HL-60 (cell line): ENCODE measurements at regions not wholly inside any gene's neighbourhood (a gene's known extent, or its start where the extent isn't known, plus 50 kb on each side); places are given as distances from the start of the nearest gene placed in this dataset.

Experiments
- DNase-seq, 2 experiments: peaks; one replicate each; pipeline ENCODE4 v3.0.0-alpha.2; 2010 to 2020; ENCODE audit warnings: low read depth in 1 of 2, low spot score in 1 of 2
- H3K27ac ChIP-seq: fragments of 250-450 bp; sonication (Bioruptor Pico); replicated peaks from 2 replicates; pipeline ENCODE4 v1.5.1; 2020; ENCODE audit warnings: mild to moderate bottlenecking, moderate library complexity
- H3K27me3 ChIP-seq: fragments of 250-450 bp; sonication (Bioruptor Pico); 2 replicates; pipeline ENCODE4 v1.5.1; 2021; ENCODE audit warnings: mild to moderate bottlenecking, moderate library complexity; ENCODE audit not compliant: insufficient read depth, poor library complexity, severe bottlenecking
- H3K4me3 ChIP-seq: replicated peaks from 2 replicates; pipeline ENCODE4 v1.5.1; 2011; ENCODE audit warnings: mild to moderate bottlenecking, control low read depth, low read length; ENCODE audit not compliant: insufficient read depth
- GABPA ChIP-seq: IDR thresholded peaks from 2 replicates; pipeline ENCODE4 v1.6.1; 2012; ENCODE audit warnings: low read depth
- POLR2AphosphoS5 ChIP-seq: IDR thresholded peaks from 2 replicates; pipeline ENCODE4 v1.6.1; 2012; ENCODE audit warnings: low read depth
- SPI1 ChIP-seq: IDR thresholded peaks from 2 replicates; pipeline ENCODE4 v1.6.1; 2012; ENCODE audit warnings: low read depth, mild to moderate bottlenecking, borderline replicate concordance
- TF ChIP-seq, protein P1 (sequence below): IDR thresholded peaks from 2 replicates; pipeline ENCODE4 v1.6.1; 2012; ENCODE audit warnings: low read depth; ENCODE audit not compliant: insufficient replicate concordance
- TF ChIP-seq, protein P2 (sequence below): IDR thresholded peaks from one replicate; pipeline ENCODE4 v1.5.1; 2011; ENCODE audit warnings: low read length, control low read depth, inconsistent platforms; ENCODE audit not compliant: insufficient read depth

DNA sequence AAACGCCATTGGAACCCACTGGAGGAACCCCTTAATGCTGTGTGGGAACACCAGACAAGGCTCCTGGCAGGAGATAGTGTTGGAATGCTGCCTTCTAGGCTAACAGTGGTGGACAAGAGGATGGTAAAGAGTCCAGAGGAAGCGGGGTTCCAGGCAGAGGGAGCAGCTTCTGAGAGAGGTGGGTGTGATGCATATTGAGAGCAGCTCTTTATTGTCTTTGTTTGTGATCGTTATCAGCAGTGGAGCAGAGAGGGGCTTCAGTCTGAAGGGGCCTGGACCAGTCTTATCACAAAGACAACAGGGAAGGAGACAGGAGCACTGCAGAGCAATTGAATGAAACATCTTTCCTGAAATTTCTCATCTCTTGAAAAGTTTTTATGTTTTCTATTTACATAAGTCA is 106.8 kb upstream of the PLET1 start:
- Histone ChIP-seq H3K4me3 (no peak overlapping the region), H3K27me3 (no peaks in the 10 kb centered on the region), H3K27ac (no peak overlapping the region)
- no peak for TF ChIP-seq POLR2AphosphoS5
- TF ChIP-seq GABPA = no peak
- TF ChIP-seq, protein P1, sequence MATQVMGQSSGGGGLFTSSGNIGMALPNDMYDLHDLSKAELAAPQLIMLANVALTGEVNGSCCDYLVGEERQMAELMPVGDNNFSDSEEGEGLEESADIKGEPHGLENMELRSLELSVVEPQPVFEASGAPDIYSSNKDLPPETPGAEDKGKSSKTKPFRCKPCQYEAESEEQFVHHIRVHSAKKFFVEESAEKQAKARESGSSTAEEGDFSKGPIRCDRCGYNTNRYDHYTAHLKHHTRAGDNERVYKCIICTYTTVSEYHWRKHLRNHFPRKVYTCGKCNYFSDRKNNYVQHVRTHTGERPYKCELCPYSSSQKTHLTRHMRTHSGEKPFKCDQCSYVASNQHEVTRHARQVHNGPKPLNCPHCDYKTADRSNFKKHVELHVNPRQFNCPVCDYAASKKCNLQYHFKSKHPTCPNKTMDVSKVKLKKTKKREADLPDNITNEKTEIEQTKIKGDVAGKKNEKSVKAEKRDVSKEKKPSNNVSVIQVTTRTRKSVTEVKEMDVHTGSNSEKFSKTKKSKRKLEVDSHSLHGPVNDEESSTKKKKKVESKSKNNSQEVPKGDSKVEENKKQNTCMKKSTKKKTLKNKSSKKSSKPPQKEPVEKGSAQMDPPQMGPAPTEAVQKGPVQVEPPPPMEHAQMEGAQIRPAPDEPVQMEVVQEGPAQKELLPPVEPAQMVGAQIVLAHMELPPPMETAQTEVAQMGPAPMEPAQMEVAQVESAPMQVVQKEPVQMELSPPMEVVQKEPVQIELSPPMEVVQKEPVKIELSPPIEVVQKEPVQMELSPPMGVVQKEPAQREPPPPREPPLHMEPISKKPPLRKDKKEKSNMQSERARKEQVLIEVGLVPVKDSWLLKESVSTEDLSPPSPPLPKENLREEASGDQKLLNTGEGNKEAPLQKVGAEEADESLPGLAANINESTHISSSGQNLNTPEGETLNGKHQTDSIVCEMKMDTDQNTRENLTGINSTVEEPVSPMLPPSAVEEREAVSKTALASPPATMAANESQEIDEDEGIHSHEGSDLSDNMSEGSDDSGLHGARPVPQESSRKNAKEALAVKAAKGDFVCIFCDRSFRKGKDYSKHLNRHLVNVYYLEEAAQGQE = no peak
- TF ChIP-seq SPI1 = no peak
- TF ChIP-seq, protein P2, sequence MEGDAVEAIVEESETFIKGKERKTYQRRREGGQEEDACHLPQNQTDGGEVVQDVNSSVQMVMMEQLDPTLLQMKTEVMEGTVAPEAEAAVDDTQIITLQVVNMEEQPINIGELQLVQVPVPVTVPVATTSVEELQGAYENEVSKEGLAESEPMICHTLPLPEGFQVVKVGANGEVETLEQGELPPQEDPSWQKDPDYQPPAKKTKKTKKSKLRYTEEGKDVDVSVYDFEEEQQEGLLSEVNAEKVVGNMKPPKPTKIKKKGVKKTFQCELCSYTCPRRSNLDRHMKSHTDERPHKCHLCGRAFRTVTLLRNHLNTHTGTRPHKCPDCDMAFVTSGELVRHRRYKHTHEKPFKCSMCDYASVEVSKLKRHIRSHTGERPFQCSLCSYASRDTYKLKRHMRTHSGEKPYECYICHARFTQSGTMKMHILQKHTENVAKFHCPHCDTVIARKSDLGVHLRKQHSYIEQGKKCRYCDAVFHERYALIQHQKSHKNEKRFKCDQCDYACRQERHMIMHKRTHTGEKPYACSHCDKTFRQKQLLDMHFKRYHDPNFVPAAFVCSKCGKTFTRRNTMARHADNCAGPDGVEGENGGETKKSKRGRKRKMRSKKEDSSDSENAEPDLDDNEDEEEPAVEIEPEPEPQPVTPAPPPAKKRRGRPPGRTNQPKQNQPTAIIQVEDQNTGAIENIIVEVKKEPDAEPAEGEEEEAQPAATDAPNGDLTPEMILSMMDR = no peak
- DNase-seq = no peak

DNA sequence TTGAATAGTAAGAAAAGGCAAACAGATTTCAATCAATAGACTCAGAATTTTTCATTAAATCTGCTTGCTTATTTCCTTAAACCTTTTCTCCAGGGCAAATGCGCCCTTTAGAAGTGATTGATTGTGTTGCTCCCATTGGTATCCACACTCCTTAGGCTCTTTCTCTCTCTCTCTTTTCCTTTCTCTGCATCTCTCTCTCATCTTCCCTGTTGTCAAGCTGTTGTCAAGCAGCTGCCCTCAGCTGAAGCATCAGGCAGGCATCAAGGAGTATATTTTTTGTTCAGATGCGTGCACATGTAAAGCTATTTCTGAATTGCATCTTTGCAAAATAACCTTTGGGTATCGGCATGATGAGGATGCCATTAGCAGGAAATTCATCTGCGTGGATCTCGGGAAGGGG is 107.2 kb upstream of the PLET1 start:
- H3K4me3 ChIP-seq = no peak overlapping the region
- DNase-seq = no peak
- H3K27ac ChIP-seq = no peak overlapping the region
- H3K27me3 ChIP-seq = no peaks in the 10 kb centered on the region
- TF ChIP-seq GABPA = no peak
- TF ChIP-seq SPI1 = no peak
- TF ChIP-seq, protein P1 = no peak

DNA sequence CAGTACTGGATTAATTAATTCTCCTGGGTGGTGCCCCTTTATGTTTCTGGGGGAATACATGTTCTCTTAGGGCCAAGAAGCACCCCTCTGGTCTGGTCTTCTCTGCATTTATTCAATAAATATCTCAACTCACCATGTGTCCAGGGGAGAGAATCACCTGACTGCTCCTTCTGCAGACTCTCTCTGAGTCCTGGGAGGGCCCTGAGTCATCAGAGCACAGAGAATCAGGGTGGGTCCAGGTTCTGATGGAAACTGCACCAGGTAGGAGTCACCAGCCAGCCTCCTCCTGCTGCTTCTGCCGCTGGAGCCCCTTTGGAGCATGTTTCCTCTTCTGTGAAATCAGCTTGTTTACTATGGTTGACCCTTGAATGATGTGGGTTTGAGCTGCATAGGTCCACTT is 107.7 kb upstream of the PLET1 start:
- no peak for DNase-seq
- H3K27me3 ChIP-seq = no peaks in the 10 kb centered on the region
- TF ChIP-seq, protein P2 = no peak
- TF ChIP-seq, protein P1 = no peak
- TF ChIP-seq GABPA (no peak), POLR2AphosphoS5 (no peak), SPI1 (no peak)
- no peak overlapping the region for H3K27ac ChIP-seq
- H3K4me3 ChIP-seq = no peak overlapping the region

DNA sequence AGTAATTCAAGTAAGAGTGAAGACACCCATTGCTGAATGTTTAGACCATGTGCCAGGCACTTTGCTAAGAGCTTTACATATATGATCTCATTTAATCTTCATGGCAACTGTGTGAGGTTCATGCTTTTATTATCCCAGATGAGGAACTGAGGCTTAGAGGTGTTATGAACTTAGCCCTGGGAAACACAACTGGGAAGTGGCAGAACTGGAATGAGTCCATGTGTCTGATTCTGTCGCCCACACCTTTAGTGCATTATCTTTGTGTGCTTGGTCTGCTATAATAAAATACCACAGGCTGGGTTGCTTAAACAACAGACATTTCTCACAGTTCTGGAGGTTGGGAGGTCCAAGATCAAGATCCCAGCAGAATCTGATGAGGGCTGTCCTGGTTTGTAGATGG is 108.7 kb upstream of the PLET1 start:
- TF ChIP-seq GABPA (no peak), POLR2AphosphoS5 (no peak), SPI1 (no peak)
- TF ChIP-seq, protein P2 = no peak
- TF ChIP-seq, protein P1 = no peak
- no peak overlapping the region for H3K4me3 ChIP-seq
- no peaks in the 10 kb centered on the region for H3K27me3 ChIP-seq
- no peak overlapping the region for H3K27ac ChIP-seq
- no peak for DNase-seq
